Activated T-cell treated with anti-CD3 and anti-CD28 coated beads, Interleukin-2, amount 50 U/mL, for 24 hours (primary cell): ENCODE measurements at regions not wholly inside any gene's neighbourhood (a gene's known extent, or its start where the extent isn't known, plus 50 kb on each side); places are given as distances from the start of the nearest gene placed in this dataset.

Source experiments
- DNase-seq: peaks from one replicate; pipeline ENCODE4 v3.0.0-alpha.2; 2020
- H3K27ac Mint-ChIP-seq: 2 replicates; pipeline ENCODE4 v1.8.0; 2020; ENCODE audit warnings: mild to moderate bottlenecking, mixed read lengths
- H3K27me3 Mint-ChIP-seq: 2 replicates; pipeline ENCODE4 v1.8.0; 2020; ENCODE audit warnings: mixed read lengths
- H3K36me3 Mint-ChIP-seq: 2 replicates; pipeline ENCODE4 v1.8.0; 2020; ENCODE audit warnings: low read depth, mixed read lengths
- H3K4me1 Mint-ChIP-seq: 2 replicates; pipeline ENCODE4 v1.8.0; 2020; ENCODE audit warnings: low read depth, mixed read lengths
- H3K4me3 Mint-ChIP-seq: 2 replicates; pipeline ENCODE4 v1.8.0; 2020; ENCODE audit warnings: mild to moderate bottlenecking, moderate library complexity, mixed read lengths
- H3K9me3 Mint-ChIP-seq: 2 replicates; pipeline ENCODE4 v1.8.0; 2020; ENCODE audit warnings: mixed read lengths

- no peak for DNase-seq
- peaks cover 15% of the 10 kb centered on the region for H3K27me3 Mint-ChIP-seq
- no peak overlapping the region for H3K27ac Mint-ChIP-seq
- no peaks in the 10 kb centered on the region for H3K9me3 Mint-ChIP-seq
- no peak overlapping the region for H3K4me3 Mint-ChIP-seq
- H3K4me1 Mint-ChIP-seq, result no peaks in the 10 kb centered on the region
- H3K36me3 Mint-ChIP-seq, result peaks cover 10% of the 10 kb centered on the region
Observed at GRCh38 chrX:149992918-149993317, 54.6 kb upstream of the EOLA2 start.

- Mint-ChIP-seq H3K27ac (no peak overlapping the region), H3K36me3 (peaks cover 13% of the 10 kb centered on the region), H3K9me3 (no peaks in the 10 kb centered on the region), H3K4me1 (no peaks in the 10 kb centered on the region), H3K4me3 (no peak overlapping the region), H3K27me3 (peaks cover 22% of the 10 kb centered on the region)
- no peak for DNase-seq
Observed at GRCh38 chrX:149993989-149994388, 55.7 kb upstream of the EOLA2 start.

GRCh38 chrX:149996515-149996914 is 58.2 kb upstream of the EOLA2 start:
- no peak overlapping the region for H3K27ac Mint-ChIP-seq

GRCh38 chrX:150005027-150005426 is 66.7 kb upstream of the EOLA2 start:
- Mint-ChIP-seq H3K9me3 (no peaks in the 10 kb centered on the region), H3K27ac (no peak overlapping the region), H3K36me3 (no peaks in the 10 kb centered on the region), H3K4me3 (no peak overlapping the region), H3K4me1 (no peaks in the 10 kb centered on the region), H3K27me3 (no peaks in the 10 kb centered on the region)
- no peak for DNase-seq

More at GRCh38 chrX:149996515-149996914, 58.2 kb upstream of the EOLA2 start:
- Mint-ChIP-seq H3K4me1 (no peaks in the 10 kb centered on the region), H3K36me3 (peaks cover 13% of the 10 kb centered on the region), H3K27me3 (peaks cover 19% of the 10 kb centered on the region), H3K9me3 (no peaks in the 10 kb centered on the region), H3K4me3 (no peak overlapping the region)
- no peak for DNase-seq

- no peaks in the 10 kb centered on the region for H3K27me3 Mint-ChIP-seq
- no peak overlapping the region for H3K27ac Mint-ChIP-seq
- no peaks in the 10 kb centered on the region for H3K36me3 Mint-ChIP-seq
- DNase-seq, result no peak
- H3K4me1 Mint-ChIP-seq, result no peaks in the 10 kb centered on the region
- H3K4me3 Mint-ChIP-seq, result no peak overlapping the region
- no peaks in the 10 kb centered on the region for H3K9me3 Mint-ChIP-seq
Observed at GRCh38 chrX:150007356-150007755, 69.1 kb upstream of the EOLA2 start.

- peaks cover 9% of the 10 kb centered on the region for H3K27me3 Mint-ChIP-seq
- no peaks in the 10 kb centered on the region for H3K36me3 Mint-ChIP-seq
- H3K4me1 Mint-ChIP-seq, result no peaks in the 10 kb centered on the region
- H3K9me3 Mint-ChIP-seq, result no peaks in the 10 kb centered on the region
- DNase-seq, result no peak
- no peak overlapping the region for H3K4me3 Mint-ChIP-seq
- H3K27ac Mint-ChIP-seq, result no peak overlapping the region
Observed at GRCh38 chrX:150012647-150013381, 74.5 kb upstream of the EOLA2 start.

- Mint-ChIP-seq H3K4me3 (no peak overlapping the region), H3K4me1 (no peaks in the 10 kb centered on the region)
Observed at GRCh38 chrX:150014525-150014924, 76.2 kb upstream of the EOLA2 start.

GRCh38 chrX:150017868-150018267 is 79.6 kb upstream of the EOLA2 start:
- H3K27me3 Mint-ChIP-seq, result peaks cover 9% of the 10 kb centered on the region
- H3K4me1 Mint-ChIP-seq, result no peaks in the 10 kb centered on the region
- H3K27ac Mint-ChIP-seq, result no peak overlapping the region
- H3K36me3 Mint-ChIP-seq, result no peaks in the 10 kb centered on the region
- H3K4me3 Mint-ChIP-seq, result no peak overlapping the region
- H3K9me3 Mint-ChIP-seq, result no peaks in the 10 kb centered on the region
- no peak for DNase-seq

More at GRCh38 chrX:150014525-150014924, 76.2 kb upstream of the EOLA2 start:
- no peaks in the 10 kb centered on the region for H3K36me3 Mint-ChIP-seq
- no peak overlapping the region for H3K27ac Mint-ChIP-seq
- H3K27me3 Mint-ChIP-seq, result peaks cover 9% of the 10 kb centered on the region
- H3K9me3 Mint-ChIP-seq, result no peaks in the 10 kb centered on the region
- DNase-seq, result no peak

GRCh38 chrX:150018931-150019361 is 80.7 kb upstream of the EOLA2 start:
- H3K4me1 Mint-ChIP-seq, result no peaks in the 10 kb centered on the region
- no peak overlapping the region for H3K4me3 Mint-ChIP-seq
- no peaks in the 10 kb centered on the region for H3K9me3 Mint-ChIP-seq
- H3K27ac Mint-ChIP-seq, result no peak overlapping the region
- peaks cover 5% of the 10 kb centered on the region for H3K27me3 Mint-ChIP-seq
- DNase-seq, result no peak
- H3K36me3 Mint-ChIP-seq, result no peaks in the 10 kb centered on the region

GRCh38 chrX:150028692-150029091 is 90.4 kb upstream of the EOLA2 start:
- peaks cover 7% of the 10 kb centered on the region for H3K27me3 Mint-ChIP-seq
- no peak overlapping the region for H3K4me3 Mint-ChIP-seq
- H3K27ac Mint-ChIP-seq, result no peak overlapping the region
- H3K36me3 Mint-ChIP-seq, result no peaks in the 10 kb centered on the region
- no peak for DNase-seq
- H3K9me3 Mint-ChIP-seq, result no peaks in the 10 kb centered on the region
- peaks cover 8% of the 10 kb centered on the region for H3K4me1 Mint-ChIP-seq

GRCh38 chrX:150032742-150033141 is 94.5 kb upstream of the EOLA2 start:
- peaks cover 8% of the 10 kb centered on the region for H3K4me1 Mint-ChIP-seq
- no peak overlapping the region for H3K4me3 Mint-ChIP-seq
- no peak for DNase-seq
- peaks cover 14% of the 10 kb centered on the region for H3K9me3 Mint-ChIP-seq
- no peak overlapping the region for H3K27ac Mint-ChIP-seq
- no peaks in the 10 kb centered on the region for H3K36me3 Mint-ChIP-seq
- peaks cover 28% of the 10 kb centered on the region for H3K27me3 Mint-ChIP-seq

- DNase-seq, result no peak
- Mint-ChIP-seq H3K9me3 (peaks cover 14% of the 10 kb centered on the region), H3K27me3 (peaks cover 39% of the 10 kb centered on the region), H3K36me3 (no peaks in the 10 kb centered on the region), H3K4me3 (no peak overlapping the region), H3K4me1 (no peaks in the 10 kb centered on the region), H3K27ac (no peak overlapping the region)
Observed at GRCh38 chrX:150034788-150035187, 96.5 kb upstream of the EOLA2 start.

GRCh38 chrX:150035531-150035930 is 97.2 kb upstream of the EOLA2 start:
- Mint-ChIP-seq H3K27me3 (peaks cover 43% of the 10 kb centered on the region), H3K4me1 (no peaks in the 10 kb centered on the region), H3K36me3 (no peaks in the 10 kb centered on the region), H3K4me3 (no peak overlapping the region), H3K9me3 (peaks cover 14% of the 10 kb centered on the region), H3K27ac (no peak overlapping the region)
- no peak for DNase-seq

GRCh38 chrX:150036181-150036580 is 97.9 kb upstream of the EOLA2 start:
- Mint-ChIP-seq H3K4me1 (no peaks in the 10 kb centered on the region), H3K9me3 (peaks cover 14% of the 10 kb centered on the region), H3K36me3 (no peaks in the 10 kb centered on the region), H3K27ac (no peak overlapping the region), H3K27me3 (peaks cover 43% of the 10 kb centered on the region), H3K4me3 (no peak overlapping the region)
- DNase-seq, result no peak

- Mint-ChIP-seq H3K4me1 (no peaks in the 10 kb centered on the region), H3K27me3 (peaks cover 43% of the 10 kb centered on the region), H3K36me3 (no peaks in the 10 kb centered on the region), H3K27ac (no peak overlapping the region), H3K4me3 (no peak overlapping the region), H3K9me3 (peaks cover 14% of the 10 kb centered on the region)
- no peak for DNase-seq
Observed at GRCh38 chrX:150036641-150037040, 98.3 kb upstream of the EOLA2 start.
